Left lobe of liver (tissue), 2 donors: ENCODE measurements at regions not wholly inside any gene's neighbourhood (a gene's known extent, or its start where the extent isn't known, plus 50 kb on each side); places are given as distances from the start of the nearest gene placed in this dataset.
"Not testable (repeated sequence)": the region's sequence is repeated elsewhere in the genome, so short reads cannot be mapped to it uniquely, and the experiment has no call there.

Experiments
- ATAC-seq: fragments of 200-7000 bp; cut with Tn5 transposase; one replicate; pipeline ENCODE4 v1.9.1; 2020; ENCODE audit warnings: mild to moderate bottlenecking, moderate library complexity
- DNase-seq: peaks from one replicate; pipeline ENCODE4 v3.0.0-alpha.2; 2020; ENCODE audit warnings: low spot score
- donor health status: DM: no; HTN: no; CAD: no; lungs with moderate emphysema.
- donor health status: DM: no; HTN: yes; CAD: no.

DNA sequence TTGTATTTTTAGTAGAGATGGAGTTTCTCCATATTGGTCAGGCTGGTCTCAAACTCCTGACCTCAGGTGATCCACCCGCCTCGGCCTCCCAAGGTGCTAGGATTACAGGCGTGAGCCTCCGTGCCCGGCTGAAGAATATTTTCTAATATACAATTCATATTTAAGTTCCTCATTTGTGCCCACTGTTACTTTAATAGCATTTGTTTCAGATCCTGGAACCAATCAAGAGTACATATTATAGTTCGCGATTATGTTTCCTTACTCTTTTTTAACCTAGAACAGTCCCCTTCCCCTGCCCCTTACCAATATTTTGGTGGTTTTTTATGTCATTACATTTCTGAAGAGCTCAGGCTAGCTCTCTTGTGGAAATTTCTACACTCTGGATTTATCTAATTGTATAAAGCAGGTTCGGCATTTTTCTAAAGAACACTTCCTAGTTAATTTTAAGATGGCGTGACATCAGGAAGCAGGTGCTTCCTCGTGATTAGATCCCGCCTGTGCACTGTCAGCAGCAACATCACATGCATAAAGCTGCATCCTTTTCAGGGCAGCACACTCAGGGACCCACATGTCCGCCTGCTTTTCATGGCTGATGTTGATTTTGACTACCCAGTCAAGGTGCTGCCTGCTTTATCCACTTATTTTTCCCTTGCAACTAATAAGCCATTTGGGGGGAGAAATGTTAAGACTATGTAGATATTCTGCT, 88.7 kb upstream of the EPHB3 start:
- ATAC-seq (peak; percentile 70), DNase-seq (peak; percentile 44)

DNA sequence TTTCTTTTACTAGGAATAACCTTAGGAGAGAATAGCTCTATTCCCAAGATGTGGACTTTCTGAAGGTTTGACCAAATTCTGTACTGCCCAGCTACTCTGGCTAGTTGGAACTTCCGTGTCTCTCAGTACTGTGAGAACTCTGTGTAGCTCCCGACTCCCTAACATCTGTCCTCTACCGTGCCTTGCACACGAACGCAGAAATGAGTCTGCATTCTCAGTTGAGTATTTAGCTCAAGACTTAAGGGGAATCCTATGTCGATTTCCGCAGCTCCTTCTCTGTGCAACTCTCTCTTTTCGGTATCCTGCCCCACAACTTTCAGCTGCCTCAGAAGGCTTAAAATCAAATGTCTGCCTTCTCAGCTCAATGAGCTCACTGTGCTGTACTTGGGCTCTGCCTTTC, 86.7 kb upstream of the EPHB3 start:
- DNase-seq, result peak; percentile 4
- no peak for ATAC-seq

DNA sequence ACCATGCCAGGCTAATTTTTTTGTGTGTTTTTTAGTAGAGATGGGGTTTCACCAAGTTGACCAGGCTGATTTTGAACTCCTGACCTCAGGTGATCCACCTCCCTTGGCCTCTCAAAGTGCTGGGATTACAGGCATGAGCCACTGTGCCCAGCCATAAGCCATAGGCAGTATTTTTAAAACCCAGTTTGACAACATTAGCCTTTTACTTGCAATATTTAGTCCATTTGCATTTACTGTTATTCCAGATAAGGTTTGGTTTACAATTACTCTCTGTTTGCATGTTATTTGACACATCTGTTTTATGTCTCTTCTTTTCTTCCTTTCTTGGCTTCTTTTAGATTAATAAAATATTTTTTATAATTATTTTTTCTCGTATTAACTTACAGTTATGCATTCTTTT, 83.6 kb upstream of the EPHB3 start:
- DNase-seq, result no peak
- ATAC-seq, result no peak

DNA sequence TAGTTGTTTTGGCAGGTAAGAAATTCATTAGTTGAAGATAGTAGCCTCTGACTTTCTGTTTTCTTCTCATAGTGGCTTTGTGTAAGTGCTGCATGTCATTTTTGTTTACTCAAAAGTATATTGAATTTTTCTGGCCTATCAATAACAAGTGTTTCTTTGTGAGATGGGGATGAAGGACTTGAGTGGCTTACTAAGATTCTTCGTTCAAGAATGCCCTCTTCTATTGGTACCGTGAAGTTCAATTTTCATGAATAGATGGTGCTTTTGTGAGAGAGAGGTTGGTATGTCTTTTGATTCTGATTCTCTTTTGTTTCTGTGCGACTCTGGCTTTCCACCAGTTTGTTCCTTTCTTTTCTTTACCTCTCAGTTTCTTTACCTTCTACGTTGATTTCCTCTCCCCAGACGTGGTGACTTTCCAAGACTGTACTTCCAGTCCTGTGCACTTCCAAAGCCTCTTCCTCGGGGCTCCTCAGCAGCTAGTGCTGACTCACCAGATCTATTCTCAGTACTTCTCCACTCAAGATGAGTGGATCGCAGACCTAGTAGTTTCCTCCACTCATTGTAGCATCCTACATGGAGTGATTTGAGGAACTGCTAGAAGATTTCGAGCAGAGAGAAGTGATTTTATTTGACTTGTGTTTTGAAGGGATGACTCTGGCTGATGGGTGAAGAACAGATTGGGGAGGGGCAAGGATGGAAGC, 82.0 kb upstream of the EPHB3 start:
- ATAC-seq, result no peak

DNA sequence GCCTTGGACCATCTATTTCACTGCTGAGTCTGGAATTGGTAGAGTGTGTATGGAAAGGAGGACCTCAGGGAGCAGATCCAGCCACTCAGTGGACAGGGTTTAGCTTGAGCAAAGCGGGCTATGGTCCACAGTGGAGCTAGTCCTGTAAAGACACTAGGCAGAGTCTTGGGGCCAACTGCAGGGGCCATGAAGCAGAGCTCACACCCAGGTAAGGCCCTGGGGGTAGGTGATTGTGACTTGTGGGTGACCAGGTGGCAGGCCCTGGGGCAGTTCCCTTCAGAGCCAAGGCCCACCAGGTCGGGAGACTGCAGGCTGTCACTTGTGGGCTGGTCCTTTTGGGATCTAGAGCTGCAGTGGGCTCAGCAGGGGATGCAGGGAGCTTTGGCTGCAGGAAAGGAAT, 80.8 kb upstream of the EPHB3 start:
- DNase-seq (no peak), ATAC-seq (no peak)

More for the DNA sequence above, 82.0 kb upstream of the EPHB3 start:
- no peak for DNase-seq

DNA sequence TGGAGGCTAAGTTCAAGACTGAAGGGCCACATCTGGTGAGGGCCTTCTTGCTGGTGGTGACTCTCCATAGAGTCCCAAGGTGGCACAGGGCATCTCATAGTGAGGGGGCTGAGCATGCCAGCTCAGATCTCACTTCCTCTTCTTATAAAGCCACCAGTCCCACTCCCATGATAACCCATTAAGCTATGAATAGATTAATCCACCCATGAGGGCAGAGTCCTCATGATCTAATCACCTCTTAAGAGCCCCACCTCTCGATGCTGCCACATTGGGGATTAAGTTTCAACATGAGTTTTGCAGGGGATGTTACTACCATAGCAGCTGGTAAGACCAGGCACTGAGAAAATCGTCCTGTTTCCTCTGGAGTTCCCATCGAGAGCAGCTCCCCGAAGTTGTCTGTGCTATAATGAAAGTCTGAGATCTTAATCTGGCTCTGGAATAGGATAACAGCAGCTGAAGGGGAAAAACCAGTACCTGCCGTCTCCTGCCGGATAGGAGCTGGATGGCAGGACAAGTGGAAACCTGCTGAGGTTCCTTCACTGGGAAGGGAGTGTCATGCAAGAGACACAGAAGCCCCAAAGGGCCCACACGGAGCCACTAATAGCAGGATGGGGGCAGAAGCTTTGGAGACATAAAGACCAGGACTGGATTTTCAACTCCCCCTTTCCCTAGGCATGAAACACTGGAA, 79.5 kb upstream of the EPHB3 start:
- DNase-seq (no peak), ATAC-seq (no peak)

DNA sequence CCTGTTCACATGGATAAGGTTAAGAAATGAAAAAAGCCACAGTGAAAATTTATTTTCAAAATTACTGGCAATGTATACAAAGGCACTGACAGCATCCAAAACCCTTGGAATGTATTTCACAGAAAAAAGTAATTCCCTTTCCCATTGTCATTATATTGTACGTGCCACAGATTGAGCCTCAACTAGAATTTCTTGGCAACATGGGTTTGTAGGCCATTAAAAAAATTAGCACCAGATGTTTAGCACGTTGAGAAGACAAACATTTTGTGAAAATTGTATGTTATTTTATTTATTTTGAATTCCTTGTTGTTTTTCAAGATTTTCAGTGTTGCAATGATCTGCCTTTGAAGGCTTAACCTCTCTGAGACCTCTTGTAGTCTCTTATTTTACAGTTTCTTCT, 76.3 kb upstream of the EPHB3 start:
- DNase-seq (no peak), ATAC-seq (no peak)

DNA sequence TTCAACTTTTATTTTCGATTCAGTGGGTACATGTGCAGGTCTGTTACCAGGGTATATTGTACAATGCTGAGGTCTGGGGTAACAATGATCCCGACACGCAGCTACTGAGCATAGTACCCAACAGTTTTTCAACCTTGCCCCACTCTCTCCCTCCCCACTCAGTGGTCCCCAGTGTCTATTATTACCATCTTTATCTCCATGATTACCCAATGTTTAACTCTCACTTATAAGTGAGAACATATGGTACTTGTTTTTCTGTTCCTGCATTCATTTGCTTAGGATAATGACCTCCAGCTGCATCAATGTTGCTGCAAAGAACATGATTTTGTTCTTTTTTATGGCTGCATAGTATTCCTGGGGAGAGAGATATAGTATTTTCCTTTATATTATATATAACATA, 75.7 kb upstream of the EPHB3 start:
- no peak for DNase-seq
- no peak for ATAC-seq

DNA sequence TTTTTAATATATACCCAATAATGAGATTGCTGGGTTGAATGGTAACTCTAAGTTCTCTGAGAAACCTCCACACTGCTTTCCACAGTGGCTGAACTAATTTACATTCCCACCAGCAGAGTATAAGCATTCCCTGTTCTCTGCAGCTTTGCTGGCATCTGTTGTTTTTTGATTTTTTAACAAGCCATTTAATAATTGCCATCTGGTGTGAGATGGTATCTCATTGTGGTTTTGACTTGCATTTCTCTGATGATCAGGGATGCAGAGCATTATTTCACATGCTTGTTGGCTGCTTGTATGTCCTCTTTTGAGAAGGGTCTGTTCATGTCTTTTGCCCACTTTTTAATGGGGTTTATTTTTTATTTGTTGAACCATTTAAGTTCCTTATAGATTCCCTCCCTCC, 75.0 kb upstream of the EPHB3 start:
- DNase-seq (no peak), ATAC-seq (no peak)

DNA sequence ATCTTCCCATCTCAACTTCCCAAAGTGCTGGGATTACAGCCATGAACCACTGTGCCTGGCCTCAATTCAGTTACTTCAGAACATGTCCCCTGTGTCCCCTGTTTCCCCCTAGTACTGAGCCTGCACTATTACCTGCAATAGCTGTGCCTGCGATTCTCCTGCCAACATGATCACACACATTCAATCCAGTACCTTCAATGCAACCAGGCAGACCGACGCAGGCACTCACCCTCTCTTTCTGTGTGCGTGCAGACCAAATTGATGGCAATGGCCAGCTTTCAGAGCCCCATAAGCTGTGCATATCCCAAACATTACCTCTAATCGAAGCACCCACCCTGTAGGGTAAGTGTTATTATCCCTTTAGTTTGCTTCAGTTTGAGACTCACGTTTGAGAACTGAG, 73.0 kb upstream of the EPHB3 start:
- ATAC-seq (no peak), DNase-seq (no peak)

DNA sequence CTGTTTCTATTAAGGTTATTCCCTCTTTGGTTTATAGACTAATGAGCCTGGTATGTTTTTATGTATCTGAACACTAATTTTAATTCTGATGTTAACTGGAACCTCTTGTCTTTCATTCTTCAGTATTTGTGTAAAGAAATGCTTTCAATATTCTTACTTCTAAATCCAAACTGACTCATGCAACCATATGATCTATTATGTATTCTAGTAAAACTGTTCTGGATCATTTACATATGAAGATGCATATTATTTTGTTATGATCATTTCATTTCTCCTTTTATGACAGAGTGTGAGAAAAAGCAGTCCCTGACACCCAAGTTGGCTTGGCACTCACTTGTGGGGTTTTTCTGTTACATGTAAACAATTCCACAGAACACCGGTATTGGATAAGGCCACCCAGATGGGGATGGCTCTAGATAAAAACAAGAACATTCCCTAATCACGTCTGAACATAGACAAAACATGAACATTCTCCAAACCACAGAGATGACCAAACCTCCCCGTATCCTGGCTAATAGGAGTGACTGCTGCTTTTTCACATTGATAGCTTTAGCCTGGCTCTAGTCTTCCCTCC, 72.2 kb upstream of the EPHB3 start:
- ATAC-seq (no peak), DNase-seq (no peak)

DNA sequence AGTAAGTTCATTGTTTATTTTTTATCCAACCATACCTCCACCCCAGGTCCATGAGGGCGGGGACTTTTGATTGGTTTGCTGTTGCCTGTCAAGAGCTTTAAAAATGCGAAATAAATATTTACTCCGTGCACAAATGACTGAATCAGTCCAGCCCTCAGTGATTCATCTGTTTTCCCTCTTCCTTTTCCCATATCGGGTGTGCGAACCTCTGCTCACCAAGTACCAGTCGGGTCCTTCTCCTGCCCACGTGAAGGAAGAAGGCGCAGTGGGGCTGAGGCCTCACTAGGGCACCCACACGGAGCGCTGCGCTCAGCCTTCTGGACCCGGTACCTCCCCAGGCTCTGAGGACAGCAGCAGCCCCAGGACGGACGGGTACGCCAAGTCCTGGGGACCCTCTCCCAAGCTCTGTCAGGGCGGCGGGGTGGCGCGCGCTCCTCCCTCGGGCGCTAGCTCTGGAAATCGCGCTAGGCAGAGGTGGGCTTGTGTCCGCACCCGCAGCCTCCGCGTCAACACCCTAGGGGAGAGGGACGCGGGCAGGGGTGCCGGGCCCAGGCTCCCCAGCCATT, 70.5 kb upstream of the EPHB3 start:
- DNase-seq (no peak), ATAC-seq (no peak)

DNA sequence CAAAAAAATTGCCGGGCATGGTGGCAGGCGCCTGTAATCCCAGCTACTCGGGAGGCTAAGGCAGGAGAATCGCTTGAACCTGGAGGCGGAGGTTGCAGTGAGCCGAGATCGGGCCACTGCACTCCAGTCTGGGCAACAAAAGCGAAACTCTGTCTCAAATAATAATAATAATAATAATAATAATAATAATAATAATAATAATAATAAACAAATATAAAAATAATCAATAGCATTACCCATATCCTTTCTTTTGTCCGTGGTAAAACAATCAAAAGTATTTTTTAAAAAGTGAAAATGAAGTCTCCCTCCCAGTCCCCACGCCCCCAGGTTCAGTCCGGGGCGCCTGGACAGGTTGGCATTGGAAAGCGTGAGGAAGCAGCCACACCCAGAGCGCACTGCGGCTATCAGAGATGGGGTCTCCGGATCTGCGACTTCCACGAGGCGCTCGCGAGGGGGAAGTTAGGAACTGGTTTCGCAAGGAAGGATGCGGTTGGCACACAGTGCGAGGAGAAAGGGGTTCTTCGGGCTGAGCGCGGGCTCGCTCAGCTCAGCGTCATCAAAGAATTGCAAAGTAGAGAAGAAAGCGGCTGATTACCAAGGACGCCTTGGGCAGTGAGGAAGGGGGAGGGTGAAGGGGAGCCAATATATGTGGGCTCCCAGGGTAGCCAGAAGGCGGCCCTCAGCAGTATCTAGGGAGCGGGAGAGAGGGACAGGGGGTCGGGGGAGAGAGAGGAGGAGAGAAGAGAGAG, 69.5 kb upstream of the EPHB3 start:
- DNase-seq, result no peak
- ATAC-seq, result no peak

DNA sequence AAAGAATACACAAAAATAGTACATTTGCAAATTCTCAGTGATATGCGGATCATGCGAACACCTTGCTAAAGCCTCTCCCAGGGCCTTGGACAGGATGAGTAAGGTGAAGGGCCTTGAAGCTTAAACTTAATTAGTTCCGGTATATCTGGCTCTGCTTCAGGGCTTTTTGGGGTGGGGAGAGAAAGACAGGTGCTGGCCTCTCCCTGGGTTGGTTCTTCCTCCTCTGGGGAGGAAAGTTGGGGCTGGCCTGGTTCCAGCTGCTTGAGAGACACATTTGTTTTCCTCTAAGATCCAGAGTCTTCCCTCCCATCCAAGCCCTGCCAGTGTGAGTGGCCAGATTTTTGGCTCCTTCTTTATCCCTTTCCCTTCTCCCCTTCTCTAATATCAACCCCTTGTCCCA, 64.7 kb upstream of the EPHB3 start:
- ATAC-seq (no peak), DNase-seq (no peak)

DNA sequence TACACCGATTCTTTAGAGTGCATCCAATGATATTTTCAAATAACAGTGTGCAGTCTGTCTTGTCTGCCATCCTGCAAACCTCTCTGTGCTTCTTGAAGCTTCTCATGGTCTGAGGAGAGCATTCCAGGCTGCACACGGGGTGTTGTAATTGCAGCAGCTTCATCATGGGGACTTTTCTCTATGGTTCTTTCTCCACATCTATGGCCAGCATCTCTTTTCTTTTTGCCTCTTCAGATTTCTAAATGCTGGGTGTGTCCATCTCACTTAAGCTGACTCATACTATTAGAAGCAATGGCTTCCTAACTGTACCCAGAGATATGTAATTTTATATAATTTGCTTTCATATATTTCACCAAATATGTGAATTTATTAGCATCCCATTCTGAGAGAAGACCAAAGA, 63.8 kb upstream of the EPHB3 start:
- no peak for DNase-seq
- no peak for ATAC-seq

DNA sequence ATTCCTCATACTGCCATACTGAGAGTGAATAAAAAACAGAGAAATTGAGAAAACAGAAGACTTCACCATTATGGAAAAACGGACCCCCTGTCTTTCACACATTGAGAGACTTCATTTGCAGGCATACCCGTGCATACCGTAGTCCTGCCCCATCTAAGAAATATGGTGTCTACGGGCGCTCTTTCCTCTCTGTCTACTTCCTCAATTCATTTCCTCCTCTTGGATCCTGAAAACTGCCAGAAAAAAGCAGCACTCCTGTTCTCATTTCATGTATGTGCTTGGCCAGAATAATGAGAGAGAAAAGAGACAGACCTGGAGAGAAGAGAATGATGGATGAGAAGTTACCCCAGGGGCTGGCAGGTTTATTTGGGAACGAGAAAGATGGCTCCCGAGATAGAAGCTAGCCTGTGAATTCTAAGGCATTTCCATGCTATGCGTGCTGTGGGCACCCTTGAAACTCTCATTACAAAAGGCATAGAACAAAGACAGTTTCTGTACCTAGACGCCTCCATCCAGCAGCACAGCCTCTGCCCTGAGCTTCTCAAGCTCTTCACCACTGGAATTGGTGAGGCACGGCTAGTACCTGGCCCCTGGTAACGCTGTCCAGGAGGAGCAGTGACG, 62.5 kb upstream of the EPHB3 start:
- ATAC-seq, result no peak
- no peak for DNase-seq

DNA sequence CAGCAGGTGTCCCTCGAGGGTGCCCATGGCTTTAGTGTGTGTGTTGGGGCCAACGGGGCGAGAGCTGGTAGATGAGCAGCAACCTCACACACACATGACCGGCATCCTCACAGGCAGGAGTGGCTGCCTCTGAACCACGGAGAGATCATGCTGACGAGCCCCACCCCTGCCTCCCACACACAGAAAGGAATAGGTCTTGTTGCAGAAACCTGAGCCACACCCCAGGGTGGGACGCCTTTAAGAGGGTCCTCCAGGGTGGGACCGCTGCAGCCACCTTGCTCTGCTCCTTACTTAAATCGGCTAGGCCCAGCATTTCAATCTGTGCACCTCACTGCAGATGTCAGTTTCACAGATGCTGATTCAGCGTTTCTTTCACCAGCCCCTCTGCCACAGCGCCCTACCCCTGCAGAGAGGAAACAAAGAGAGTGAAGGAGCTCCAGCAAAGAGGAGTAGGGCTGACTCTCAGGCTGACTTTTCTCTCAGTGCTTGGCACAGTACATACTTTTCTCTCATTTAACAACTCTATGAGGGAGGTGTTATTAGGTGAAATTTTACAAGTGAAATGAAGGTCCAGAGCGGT, 61.2 kb upstream of the EPHB3 start:
- DNase-seq, result no peak
- ATAC-seq, result no peak

DNA sequence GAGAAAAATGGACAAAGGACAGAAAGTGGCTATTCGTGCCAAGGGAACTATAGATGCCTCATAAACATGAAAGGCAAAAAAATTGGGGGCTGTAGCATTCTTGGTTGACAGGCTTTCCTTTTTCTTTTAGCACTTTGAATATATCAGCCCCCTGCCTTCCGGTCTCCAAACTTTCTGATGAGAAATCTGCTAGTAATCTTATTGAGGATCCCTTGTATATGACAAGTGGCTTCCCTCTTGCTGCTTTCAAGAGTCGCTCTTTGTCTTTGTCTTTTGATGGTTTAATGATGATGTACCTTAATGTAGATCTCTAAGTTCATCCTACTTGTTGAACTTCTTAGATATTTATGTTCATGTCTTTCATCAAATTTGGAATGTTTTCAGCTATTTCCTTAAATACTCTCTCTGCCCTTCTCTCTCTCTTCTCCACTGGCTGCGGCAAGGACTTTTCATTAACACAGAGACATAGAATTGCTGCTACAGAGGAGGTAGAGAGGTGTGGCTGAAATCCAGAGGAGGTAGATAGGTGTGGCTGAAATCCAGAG, 59.4 kb upstream of the EPHB3 start:
- ATAC-seq, result no peak
- no peak for DNase-seq

DNA sequence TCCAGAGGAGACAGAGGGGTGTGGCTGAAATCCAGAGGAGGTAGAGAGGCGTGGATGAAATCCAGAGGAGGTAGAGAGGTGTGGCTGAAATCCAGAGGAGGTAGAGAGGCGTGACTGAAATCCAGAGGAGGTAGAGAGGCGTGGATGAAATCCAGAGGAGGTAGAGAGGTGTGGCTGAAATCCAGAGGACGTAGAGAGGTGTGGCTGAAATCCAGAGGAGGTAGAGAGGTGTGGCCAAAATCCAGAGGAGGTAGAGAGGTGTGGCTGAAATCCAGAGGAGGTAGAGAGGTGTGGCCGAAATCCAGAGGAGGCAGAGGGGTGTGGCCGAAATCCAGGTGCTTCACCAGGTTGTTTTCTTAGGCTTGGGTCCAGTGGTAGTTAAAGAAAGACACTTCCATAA, 58.7 kb upstream of the EPHB3 start:
- not testable (repeated sequence) for ATAC-seq

DNA sequence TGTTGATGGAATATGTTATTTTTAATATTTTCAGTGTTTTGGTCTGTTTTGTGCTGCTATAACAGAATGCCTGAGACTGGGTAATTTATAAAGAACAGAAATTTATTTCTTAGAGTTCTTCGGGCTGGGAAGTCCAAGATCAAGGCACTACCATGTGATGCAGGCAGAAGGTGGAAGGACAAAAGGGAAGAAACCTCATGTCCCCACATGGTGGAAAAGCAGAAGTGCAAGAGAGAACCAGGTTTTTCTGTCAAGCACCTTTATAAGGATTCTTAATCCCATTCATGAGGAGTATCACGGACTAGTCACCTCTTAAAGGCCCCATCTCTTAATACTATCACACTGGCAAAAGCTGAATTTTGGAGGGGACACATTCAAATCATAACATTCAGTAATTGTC, 57.9 kb upstream of the EPHB3 start:
- ATAC-seq (no peak), DNase-seq (no peak)

More for the DNA sequence above, 58.7 kb upstream of the EPHB3 start:
- DNase-seq, result not testable (repeated sequence)
